SK-N-SH (cell line): ENCODE measurements at regions not wholly inside any gene's neighbourhood (a gene's known extent, or its start where the extent isn't known, plus 50 kb on each side); places are given as distances from the start of the nearest gene placed in this dataset.

Source experiments
- CTCF ChIA-PET: fragments of 300-600, 350-600 bp; formaldehyde crosslinking; extraction: SDS; loops from one replicate; lab custom pipeline; 2021; lab: Yijun Ruan, JAX
- POLR2A ChIA-PET: fragments of 350-600 bp; sonication (Branson Sonifier 250); formaldehyde crosslinking; extraction: SDS; loops from one replicate; lab custom pipeline; 2020; ENCODE audit warnings: antibody characterized with exemption, inconsistent platforms; lab: Yijun Ruan, JAX
- DNase-seq: peaks from one replicate; pipeline ENCODE4 v3.0.0; 2012
- H2AFZ ChIP-seq: fragments of 200-600 bp; sonication (generic); 2 replicates; pipeline ENCODE4 v1.8.1; 2016; ENCODE audit warnings: antibody characterized with exemption, mild to moderate bottlenecking, low read depth
- H3F3A ChIP-seq: fragments of 200-600 bp; sonication (generic); replicated peaks from 2 replicates; pipeline ENCODE3; 2016; ENCODE audit warnings: antibody characterized with exemption, mild to moderate bottlenecking; ENCODE audit not compliant: insufficient read depth
- H3K27ac ChIP-seq, 2 experiments: fragments of 200-500 bp in 1 of 2; fragments of 200-600 bp in 1 of 2; sonication (Bioruptor generic) in 1 of 2; sonication (generic), shearing (Covaris generic) in 1 of 2; 2 replicates each; pipeline versions ENCODE4 v1.5.1 to v1.6.1; 2014 to 2016; ENCODE audit warnings: low read depth in 2 of 2, inconsistent platforms in 1 of 2, low read length in 1 of 2, mild to moderate bottlenecking in 1 of 2, mixed read lengths in 1 of 2
- H3K27me3 ChIP-seq: fragments of 200-600 bp; sonication (generic), shearing (Covaris generic); 2 replicates; pipeline ENCODE4 v1.6.1; 2016; ENCODE audit warnings: mixed run types; ENCODE audit not compliant: insufficient read depth
- H3K36me3 ChIP-seq, 2 experiments: fragments of 200-500 bp in 1 of 2; fragments of 200-600 bp in 1 of 2; sonication (Bioruptor generic) in 1 of 2; sonication (generic) in 1 of 2; replicated peaks in 1 of 2; 2 replicates each; pipeline versions ENCODE3 to v1.5.1; 2014 to 2016; ENCODE audit warnings: low read length in 1 of 2, mild to moderate bottlenecking in 1 of 2; ENCODE audit not compliant: insufficient read depth in 2 of 2, control insufficient read depth in 1 of 2
- H3K4me1 ChIP-seq, 2 experiments: fragments of 200-500 bp in 1 of 2; fragments of 200-600 bp in 1 of 2; sonication (Bioruptor generic) in 1 of 2; sonication (generic), shearing (Covaris generic) in 1 of 2; 2 replicates each; pipeline versions ENCODE4 v1.5.1 to v1.6.1; 2014 to 2016; ENCODE audit warnings: low read depth in 1 of 2, low read length in 1 of 2, mixed run types in 1 of 2; ENCODE audit not compliant: insufficient read depth in 2 of 2, control insufficient read depth in 1 of 2
- H3K4me2 ChIP-seq: fragments of 200-600 bp; sonication (generic), shearing (Covaris generic); 2 replicates; pipeline ENCODE4 v1.6.1; 2017; ENCODE audit warnings: mixed run types
- H3K4me3 ChIP-seq, 2 experiments: fragments of 200-500 bp in 1 of 2; fragments of 200-600 bp in 1 of 2; sonication (Bioruptor generic) in 1 of 2; sonication (generic), shearing (Covaris generic) in 1 of 2; 2 replicates each; pipeline versions ENCODE4 v1.5.1 to v1.8.1; 2014 to 2016; ENCODE audit warnings: low read depth in 2 of 2, inconsistent platforms in 1 of 2, low read length in 1 of 2, mild to moderate bottlenecking in 1 of 2, mixed read lengths in 1 of 2, moderate library complexity in 1 of 2
- H3K79me2 ChIP-seq: fragments of 200-600 bp; sonication (generic); 2 replicates; pipeline ENCODE4 v1.8.1; 2017; ENCODE audit warnings: mild to moderate bottlenecking; ENCODE audit not compliant: insufficient read depth
- H3K9ac ChIP-seq: fragments of 200-600 bp; sonication (generic); 2 replicates; pipeline ENCODE4 v1.6.1; 2017; ENCODE audit warnings: mixed run types
- H3K9me2 ChIP-seq: fragments of 200-600 bp; sonication (generic); 2 replicates; pipeline ENCODE4 v1.6.1; 2017; ENCODE audit warnings: mixed run types
- H3K9me3 ChIP-seq: fragments of 200-600 bp; sonication (generic); 2 replicates; pipeline ENCODE4 v1.6.1; 2017; ENCODE audit warnings: mixed run types, mild to moderate bottlenecking, moderate library complexity
- H4K20me1 ChIP-seq: fragments of 200-600 bp; sonication (generic); 2 replicates; pipeline ENCODE4 v1.6.1; 2017; ENCODE audit warnings: mild to moderate bottlenecking, mixed run types; ENCODE audit not compliant: insufficient read depth
- EP300 ChIP-seq, 2 experiments: IDR thresholded peaks; 2 replicates each; pipeline versions ENCODE4 v1.4.0 to v1.6.1; 2012; ENCODE audit warnings: borderline replicate concordance in 1 of 2, low read depth in 1 of 2, low read length in 1 of 2
- EZH2phosphoT487 ChIP-seq: fragments of 200-600 bp; sonication (generic); IDR thresholded peaks from 2 replicates; pipeline ENCODE4 v1.6.1; 2017; ENCODE audit warnings: low read depth, mixed run types, mild to moderate bottlenecking, antibody characterized with exemption, moderate library complexity, borderline replicate concordance
- FOXM1 ChIP-seq: IDR thresholded peaks from 2 replicates; pipeline ENCODE4 v1.4.0; 2012; ENCODE audit warnings: low read depth, mild to moderate bottlenecking
- GABPA ChIP-seq: IDR thresholded peaks from 2 replicates; pipeline ENCODE4 v1.4.0; 2012; ENCODE audit warnings: low read depth, mild to moderate bottlenecking
- GATA2 ChIP-seq: sonication (generic); formaldehyde crosslinking; IDR thresholded peaks from 2 replicates; pipeline ENCODE4 v1.5.0; 2020; ENCODE audit warnings: mild to moderate bottlenecking, missing genetic modification reagents
- IRF3 ChIP-seq: fragments of 150-350 bp; IDR thresholded peaks from 2 replicates; pipeline ENCODE4 v1.6.1; 2016; ENCODE audit warnings: mild to moderate bottlenecking, low read depth, low read length
- JUND ChIP-seq: IDR thresholded peaks from 2 replicates; pipeline ENCODE4 v1.4.0; 2012
- MEF2A ChIP-seq: IDR thresholded peaks from 2 replicates; pipeline ENCODE4 v1.4.0; 2012; ENCODE audit warnings: low read depth, borderline replicate concordance
- MXI1 ChIP-seq: IDR thresholded peaks from 2 replicates; pipeline ENCODE4 v1.6.1; 2012; ENCODE audit warnings: mild to moderate bottlenecking, low read depth, low read length, improper control_type of control experiment
- NFIC ChIP-seq: IDR thresholded peaks from 2 replicates; pipeline ENCODE4 v1.4.0; 2012; ENCODE audit warnings: borderline replicate concordance
- NRF1 ChIP-seq: IDR thresholded peaks from 2 replicates; pipeline ENCODE4 v1.6.1; 2012; ENCODE audit warnings: low read depth, mild to moderate bottlenecking, low read length
- RAD21 ChIP-seq: IDR thresholded peaks from 2 replicates; pipeline ENCODE4 v1.6.1; 2012; ENCODE audit warnings: mild to moderate bottlenecking, low read length
- RFX5 ChIP-seq: IDR thresholded peaks from 2 replicates; pipeline ENCODE4 v1.6.1; 2012; ENCODE audit warnings: mild to moderate bottlenecking, improper control_type of control experiment, low read length
- RXRA ChIP-seq: IDR thresholded peaks from 2 replicates; pipeline ENCODE4 v1.4.0; 2012; ENCODE audit warnings: low read depth, mild to moderate bottlenecking, borderline replicate concordance
- SIN3A ChIP-seq: IDR thresholded peaks from 2 replicates; pipeline ENCODE4 v1.6.1; 2012; ENCODE audit warnings: low read depth, mild to moderate bottlenecking, low read length, moderate library complexity, borderline replicate concordance
- USF2 ChIP-seq: fragments of 150-350 bp; IDR thresholded peaks from 2 replicates; pipeline ENCODE4 v1.6.1; 2017; ENCODE audit warnings: antibody characterized with exemption, low read length, low read depth, borderline replicate concordance
- YY1 ChIP-seq: IDR thresholded peaks from 2 replicates; pipeline ENCODE4 v1.4.0; 2012; ENCODE audit warnings: low read depth, mild to moderate bottlenecking
- WGBS: methylation state at CpG from one replicate; pipeline ENCODE4 v1.1.6; 2017; ENCODE audit warnings: low lambda C conversion rate; 5-methylcytosine and 5-hydroxymethylcytosine counted together
- TF ChIP-seq, protein P1 (sequence below): IDR thresholded peaks from 2 replicates; pipeline ENCODE4; 2012
- TF ChIP-seq, protein P2 (sequence below): IDR thresholded peaks from 2 replicates; pipeline ENCODE4 v1.4.0; 2012; ENCODE audit warnings: low read depth, borderline replicate concordance

GRCh38 chr1:165974598-165975131 lies 147.3 kb downstream of the UCK2 start (continued):
- TF ChIP-seq, protein P1, sequence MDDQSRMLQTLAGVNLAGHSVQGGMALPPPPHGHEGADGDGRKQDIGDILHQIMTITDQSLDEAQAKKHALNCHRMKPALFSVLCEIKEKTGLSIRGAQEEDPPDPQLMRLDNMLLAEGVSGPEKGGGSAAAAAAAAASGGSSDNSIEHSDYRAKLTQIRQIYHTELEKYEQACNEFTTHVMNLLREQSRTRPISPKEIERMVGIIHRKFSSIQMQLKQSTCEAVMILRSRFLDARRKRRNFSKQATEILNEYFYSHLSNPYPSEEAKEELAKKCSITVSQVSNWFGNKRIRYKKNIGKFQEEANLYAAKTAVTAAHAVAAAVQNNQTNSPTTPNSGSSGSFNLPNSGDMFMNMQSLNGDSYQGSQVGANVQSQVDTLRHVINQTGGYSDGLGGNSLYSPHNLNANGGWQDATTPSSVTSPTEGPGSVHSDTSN: no peak
- TF ChIP-seq GATA2: no peak

GRCh38 chr1:165988275-165988674 lies 160.9 kb downstream of the UCK2 start:
- H3K27me3 ChIP-seq: no peaks in the 10 kb centered on the region
- WGBS: 0% methylated on average over 1 of the region's 1 CpG
- H3F3A ChIP-seq: no peaks in the 10 kb centered on the region
- H3K9ac ChIP-seq: no peak overlapping the region
- no peak overlapping the region for H3K27ac ChIP-seq
- TF ChIP-seq RAD21 (no peak), JUND (no peak), RXRA (no peak), YY1 (no peak), MXI1 (no peak), RFX5 (no peak), USF2 (no peak), EZH2phosphoT487 (no peak), GABPA (no peak), SIN3A (no peak), NRF1 (no peak), GATA2 (no peak), FOXM1 (no peak), NFIC (no peak)
- TF ChIP-seq, protein P2, sequence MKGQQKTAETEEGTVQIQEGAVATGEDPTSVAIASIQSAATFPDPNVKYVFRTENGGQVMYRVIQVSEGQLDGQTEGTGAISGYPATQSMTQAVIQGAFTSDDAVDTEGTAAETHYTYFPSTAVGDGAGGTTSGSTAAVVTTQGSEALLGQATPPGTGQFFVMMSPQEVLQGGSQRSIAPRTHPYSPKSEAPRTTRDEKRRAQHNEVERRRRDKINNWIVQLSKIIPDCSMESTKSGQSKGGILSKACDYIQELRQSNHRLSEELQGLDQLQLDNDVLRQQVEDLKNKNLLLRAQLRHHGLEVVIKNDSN: no peak
- DNase-seq: no peak
- POLR2A ChIA-PET: no interaction called here
- no peaks in the 10 kb centered on the region for H3K36me3 ChIP-seq
- no peaks in the 10 kb centered on the region for H3K9me3 ChIP-seq
- no peak overlapping the region for H3K4me3 ChIP-seq
- no peaks in the 10 kb centered on the region for H3K9me2 ChIP-seq
- CTCF ChIA-PET: no interaction called here
- no peaks in the 10 kb centered on the region for H3K4me1 ChIP-seq
- no peaks in the 10 kb centered on the region for H4K20me1 ChIP-seq
- H3K4me2 ChIP-seq: no peak overlapping the region
- H2AFZ ChIP-seq: no peak overlapping the region
- H3K79me2 ChIP-seq: no peaks in the 10 kb centered on the region

- TF ChIP-seq IRF3 (no peak), GATA2 (no peak), MEF2A (no peak), EZH2phosphoT487 (no peak), EP300 (IDR thresholded peaks at IDR 0.05; ENCODE audit: borderline replicate concordance in 1 of 2, low read depth in 1 of 2, low read length in 1 of 2) (no peak), NFIC (no peak), FOXM1 (no peak)
- TF ChIP-seq, protein P1: no peak
Observed at GRCh38 chr1:165988817-165989216, 161.4 kb downstream of the UCK2 start.

More at GRCh38 chr1:165988817-165989216, 161.4 kb downstream of the UCK2 start:
- no peak overlapping the region for H3K27ac ChIP-seq
- no peak overlapping the region for H3K4me3 ChIP-seq
- POLR2A ChIA-PET: no interaction called here
- WGBS: 12% methylated on average over 2 of the region's 2 CpGs
- H2AFZ ChIP-seq: no peak overlapping the region
- no peaks in the 10 kb centered on the region for H3K9me2 ChIP-seq
- no peaks in the 10 kb centered on the region for H3F3A ChIP-seq
- CTCF ChIA-PET: no interaction called here
- no peaks in the 10 kb centered on the region for H3K36me3 ChIP-seq
- no peaks in the 10 kb centered on the region for H3K4me1 ChIP-seq
- no peak overlapping the region for H3K4me2 ChIP-seq
- DNase-seq: no peak
- no peaks in the 10 kb centered on the region for H3K79me2 ChIP-seq
- H3K9ac ChIP-seq: no peak overlapping the region
- no peaks in the 10 kb centered on the region for H3K9me3 ChIP-seq
- no peaks in the 10 kb centered on the region for H4K20me1 ChIP-seq
- H3K27me3 ChIP-seq: no peaks in the 10 kb centered on the region
